CD14-positive monocyte (primary cell): ENCODE measurements at regions not wholly inside any gene's neighbourhood (a gene's known extent, or its start where the extent isn't known, plus 50 kb on each side); places are given as distances from the start of the nearest gene placed in this dataset.

Experiments used
- DNase-seq, 3 donors: peaks; one replicate each; pipeline ENCODE4 v3.0.0-alpha.2; 2011 to 2022
- H2AFZ ChIP-seq: 2 replicates; pipeline ENCODE4 v1.6.0; 2012; ENCODE audit warnings: mild to moderate bottlenecking, low read depth, low read length, inconsistent platforms; ENCODE audit not compliant: insufficient read depth, poor library complexity, severe bottlenecking
- H3K27ac ChIP-seq, 2 donors: 1 replicate in 1 of 2; 2 replicates in 1 of 2; pipeline ENCODE4 v1.5.1; 2012 to 2013; ENCODE audit warnings: low read length in 2 of 2, control low read depth in 1 of 2, inconsistent platforms in 1 of 2, low read depth in 1 of 2, mild to moderate bottlenecking in 1 of 2
- H3K27me3 ChIP-seq, 2 donors: one replicate each; pipeline versions ENCODE4 v1.6.0 to v1.6.1; 2011 to 2013; ENCODE audit warnings: low read length in 2 of 2; ENCODE audit not compliant: control insufficient read depth in 2 of 2, insufficient read depth in 2 of 2
- H3K36me3 ChIP-seq, 2 donors: replicated peaks in 1 of 2; 1 replicate in 1 of 2; 2 replicates in 1 of 2; pipeline versions ENCODE4 v1.5.1 to v1.6.1; 2012 to 2013; ENCODE audit warnings: low read length in 2 of 2, control low read depth in 1 of 2, inconsistent platforms in 1 of 2, mild to moderate bottlenecking in 1 of 2; ENCODE audit not compliant: insufficient read depth in 2 of 2, control insufficient read depth in 1 of 2
- H3K4me1 ChIP-seq, 2 donors: 1 replicate in 1 of 2; 2 replicates in 1 of 2; pipeline versions ENCODE4 v1.5.1 to v1.6.1; 2012 to 2013; ENCODE audit warnings: low read length in 2 of 2, control low read depth in 1 of 2, inconsistent platforms in 1 of 2, mild to moderate bottlenecking in 1 of 2, moderate library complexity in 1 of 2; ENCODE audit not compliant: insufficient read depth in 2 of 2, control insufficient read depth in 1 of 2
- H3K4me2 ChIP-seq: replicated peaks from 2 replicates; pipeline ENCODE3; 2012; ENCODE audit warnings: low read length, moderate library complexity, mild to moderate bottlenecking; ENCODE audit not compliant: poor library complexity, severe bottlenecking; ENCODE audit errors: extremely low read depth
- H3K4me3 ChIP-seq, 3 experiments: fragments of 200-600 bp in 1 of 3; sonication (generic) in 1 of 3; replicated peaks in 1 of 3; 1 replicate in 2 of 3; 2 replicates in 1 of 3; pipeline ENCODE4 v1.5.1; 2011 to 2013; ENCODE audit warnings: low read length in 3 of 3, mild to moderate bottlenecking in 3 of 3, control low read depth in 2 of 3, low read depth in 2 of 3, inconsistent platforms in 1 of 3, moderate library complexity in 1 of 3
- H3K79me2 ChIP-seq: 2 replicates; pipeline ENCODE4 v1.6.0; 2012; ENCODE audit warnings: mild to moderate bottlenecking, control low read depth, inconsistent platforms, low read length, moderate library complexity; ENCODE audit not compliant: insufficient read depth
- H3K9ac ChIP-seq: 2 replicates; pipeline ENCODE4 v1.6.0; 2017; ENCODE audit warnings: low read length, mild to moderate bottlenecking; ENCODE audit not compliant: insufficient read depth, poor library complexity, severe bottlenecking
- H3K9me3 ChIP-seq, 2 donors: replicated peaks in 1 of 2; 1 replicate in 1 of 2; 2 replicates in 1 of 2; pipeline versions ENCODE4 v1.5.1 to v1.6.1; 2012 to 2013; ENCODE audit warnings: low read length in 2 of 2, control low read depth in 1 of 2; ENCODE audit not compliant: control insufficient read depth in 1 of 2, insufficient read depth in 1 of 2
- H4K20me1 ChIP-seq: 2 replicates; pipeline ENCODE4 v1.6.0; 2012; ENCODE audit warnings: mild to moderate bottlenecking, low read length, control low read depth, moderate library complexity; ENCODE audit not compliant: insufficient read depth
- H3K27ac Mint-ChIP-seq, 7 donors: one replicate each; pipeline ENCODE4 v1.8.0; 2020; ENCODE audit warnings: mild to moderate bottlenecking in 7 of 7, mixed read lengths in 7 of 7, moderate library complexity in 6 of 7, inconsistent platforms in 2 of 7
- H3K27me3 Mint-ChIP-seq, 3 donors: one replicate each; pipeline ENCODE4 v1.8.0; 2021 to 2022; ENCODE audit warnings: low read depth in 3 of 3, mild to moderate bottlenecking in 3 of 3, mixed read lengths in 3 of 3, moderate library complexity in 3 of 3, inconsistent platforms in 1 of 3
- H3K36me3 Mint-ChIP-seq, 2 donors: one replicate each; pipeline ENCODE4 v1.8.0; 2020; ENCODE audit warnings: mixed read lengths in 2 of 2, inconsistent platforms in 1 of 2, mild to moderate bottlenecking in 1 of 2
- H3K4me1 Mint-ChIP-seq: one replicate; pipeline ENCODE4 v1.8.0; 2020; ENCODE audit warnings: mild to moderate bottlenecking, mixed read lengths
- H3K4me3 Mint-ChIP-seq, 2 donors: one replicate each; pipeline ENCODE4 v1.8.0; 2020; ENCODE audit warnings: mild to moderate bottlenecking in 2 of 2, mixed read lengths in 2 of 2, moderate library complexity in 1 of 2
- H3K9me3 Mint-ChIP-seq, 7 donors: one replicate each; pipeline ENCODE4 v1.8.0; 2020 to 2022; ENCODE audit warnings: mixed read lengths in 7 of 7, mild to moderate bottlenecking in 6 of 7, moderate library complexity in 6 of 7, inconsistent platforms in 2 of 7
- CTCF ChIP-seq: fragments of 200-600 bp; IDR thresholded peaks from one replicate; pipeline ENCODE4 v1.8.0; 2022; ENCODE audit warnings: antibody characterized with exemption, mild to moderate bottlenecking
- WGBS: methylation state at CpG from one replicate; pipeline ENCODE4 v1.1.5; 2013; ENCODE audit warnings: missing lambda C conversion rate; ENCODE audit not compliant: insufficient coverage; 5-methylcytosine and 5-hydroxymethylcytosine counted together
- intact Hi-C, 2 donors: fragments of 100-400 bp; cut with micrococcal nuclease; formaldehyde crosslinking; loops; one replicate each; pipeline versions ENCODE4 v1.15.0 to v1.15.1; 2023

DNA sequence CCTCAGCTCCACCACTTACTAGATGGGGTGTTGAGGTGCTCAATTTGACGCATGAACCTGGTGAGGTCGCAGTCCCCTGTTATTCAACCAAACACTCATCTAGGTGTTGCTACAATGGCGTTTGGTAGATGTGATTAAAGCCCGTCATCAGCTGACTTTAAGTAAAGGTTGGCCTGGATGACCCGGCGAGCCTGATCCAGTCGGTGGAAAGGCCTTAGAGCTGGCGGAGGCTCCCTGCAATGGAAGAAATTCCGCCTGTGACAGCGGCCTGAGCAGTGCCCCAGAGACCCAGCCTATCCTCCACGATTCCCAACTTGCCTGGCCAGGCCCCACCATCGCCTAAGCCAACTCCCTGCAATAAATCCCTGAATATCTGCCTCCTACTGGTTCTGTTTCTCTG lies 171.4 kb downstream of the BMP7 start:
- H3K4me3 ChIP-seq = no peak overlapping the region
- WGBS = 80% methylated on average over 6 of the region's 12 CpGs
- H3K36me3 ChIP-seq = no peaks in the 10 kb centered on the region
- H3K27ac Mint-ChIP-seq = no peak overlapping the region
- H2AFZ ChIP-seq = no peak overlapping the region
- peaks cover 0 to 2% (median 0%) of the 10 kb centered on the region in 7 donors for H3K9me3 Mint-ChIP-seq
- no peaks in the 10 kb centered on the region for H4K20me1 ChIP-seq
- no peaks in the 10 kb centered on the region for H3K4me1 ChIP-seq
- peaks cover 2 to 7% (median 5%) of the 10 kb centered on the region in 3 donors for H3K27me3 Mint-ChIP-seq
- H3K9me3 ChIP-seq = no peaks in the 10 kb centered on the region
- H3K4me1 Mint-ChIP-seq = peaks cover 2% of the 10 kb centered on the region
- no peak for DNase-seq
- H3K27me3 ChIP-seq = no peaks in the 10 kb centered on the region
- no peak overlapping the region for H3K4me2 ChIP-seq
- H3K27ac ChIP-seq = no peak overlapping the region
- no peak overlapping the region for H3K9ac ChIP-seq
- H3K4me3 Mint-ChIP-seq = no peak overlapping the region
- TF ChIP-seq CTCF = no peak
- intact Hi-C loops = no loop called here
- H3K36me3 Mint-ChIP-seq = no peaks in the 10 kb centered on the region
- no peaks in the 10 kb centered on the region for H3K79me2 ChIP-seq

- intact Hi-C loops = no loop called here
- DNase-seq = no peak
- Mint-ChIP-seq H3K27me3 (peaks cover 2 to 6% (median 6%) of the 10 kb centered on the region in 3 donors), H3K4me1 (peaks cover 2% of the 10 kb centered on the region), H3K4me3 (no peak overlapping the region), H3K36me3 (no peaks in the 10 kb centered on the region), H3K27ac (no peak overlapping the region), H3K9me3 (peaks cover 0 to 6% (median 0%) of the 10 kb centered on the region in 7 donors)
- no peak overlapping the region for H2AFZ ChIP-seq
- H3K4me1 ChIP-seq = no peaks in the 10 kb centered on the region
- whole genome bisulfite sequencing = 67% methylated on average over 1 of the region's 3 CpGs
- no peaks in the 10 kb centered on the region for H3K79me2 ChIP-seq
- H3K4me2 ChIP-seq = no peak overlapping the region
- no peak for TF ChIP-seq CTCF
- H3K9me3 ChIP-seq = no peaks in the 10 kb centered on the region
- no peak overlapping the region for H3K27ac ChIP-seq
- no peak overlapping the region for H3K4me3 ChIP-seq
- H3K36me3 ChIP-seq = no peaks in the 10 kb centered on the region
- H4K20me1 ChIP-seq = no peaks in the 10 kb centered on the region
- H3K27me3 ChIP-seq = no peaks in the 10 kb centered on the region
- no peak overlapping the region for H3K9ac ChIP-seq
Observed at GRCh38 chr20:57095426-57095825, 171.0 kb downstream of the BMP7 start.
